ENCODE measurements at regions not wholly inside any gene's neighbourhood (a gene's known extent, or its start where the extent isn't known, plus 50 kb on each side); places are given as distances from the start of the nearest gene placed in this dataset.

- no peak for TF ChIP-seq ZNF592 (IDR thresholded peaks at IDR 0.05)
These were observed 414.6 kb upstream of the PDE3A start (continued) for GRCh38 chr12:19953734-19954133.

- in situ Hi-C loops (cut with MboI) = no loop called here
These were observed 414.2 kb upstream of the PDE3A start for GRCh38 chr12:19954163-19954562.

More at GRCh38 chr12:19954163-19954562, 414.2 kb upstream of the PDE3A start:
- WGBS (ENCODE audit: insufficient coverage, low coverage, missing lambda C conversion rate) = 0% methylated on average over 4 of the region's 4 CpGs
- FAIRE-seq = no peak
- Histone ChIP-seq H3K27ac (ENCODE audit: extremely low read depth, low read depth, low read length) (no peak overlapping the region), H3K9me3 (replicated peaks; ENCODE audit: control insufficient read depth, insufficient read depth, low read depth, low read length) (no peaks in the 10 kb centered on the region), H3K4me2 (ENCODE audit: insufficient read depth, low read length) (no peak overlapping the region), H3K36me3 (ENCODE audit: control insufficient read depth, insufficient read depth, low read length) (no peaks in the 10 kb centered on the region), H3K9me1 (ENCODE audit: control insufficient read depth, insufficient read depth, low read length) (no peaks in the 10 kb centered on the region), H3K79me2 (ENCODE audit: control insufficient read depth, insufficient read depth, low read length) (no peaks in the 10 kb centered on the region), H3K9ac (ENCODE audit: insufficient read depth in 1 of 2, low read depth in 2 of 2, low read length in 2 of 2) (no peak overlapping the region), H3K4me1 (replicated peaks in 1 of 2; ENCODE audit: control insufficient read depth in 2 of 2, insufficient read depth in 2 of 2, low read length in 2 of 2) (no peaks in the 10 kb centered on the region), H3K4me3 (no peak overlapping the region), H4K20me1 (replicated peaks; ENCODE audit: control insufficient read depth, insufficient read depth, low read length) (no peaks in the 10 kb centered on the region), H3K27me3 (ENCODE audit: control insufficient read depth in 2 of 2, insufficient read depth in 2 of 2, low read length in 2 of 2) (no peaks in the 10 kb centered on the region), H2AFZ (ENCODE audit: low read depth, low read length) (no peak overlapping the region)
- POLR2A ChIA-PET = no interaction called here
- no TSS peak for BruUV-seq (replicated peaks)
- no peak for ATAC-seq
- CTCF ChIA-PET (ENCODE audit: low intra/inter-chr PET ratio) = no interaction called here
- DNase-seq (ENCODE audit: extremely low read depth in 1 of 4, low spot score in 3 of 4) = no peak
- intact Hi-C loops (cut with micrococcal nuclease) = no loop called here
- TF ChIP-seq C11orf30 (IDR thresholded peaks at IDR 0.05; ENCODE audit: low read depth) (no peak), ZKSCAN3 (CRISPR knock-in tag; IDR thresholded peaks at IDR 0.05) (no peak), KAT7 (CRISPR knock-in tag; IDR thresholded peaks at IDR 0.05; ENCODE audit: borderline replicate concordance) (no peak), HNRNPL (IDR thresholded peaks at IDR 0.05; ENCODE audit: low read depth, low read length) (no peak), NFE2 (IDR thresholded peaks at IDR 0.05; ENCODE audit: low read depth) (no peak), USF1 (CRISPR knock-in tag; IDR thresholded peaks at IDR 0.05) (no peak), HMG20B (CRISPR knock-in tag; IDR thresholded peaks at IDR 0.05) (no peak), ZNF668 (CRISPR knock-in tag; IDR thresholded peaks at IDR 0.05) (no peak)

Data from K562 (cell line).